IPS-15b (cell line): ENCODE measurements at regions not wholly inside any gene's neighbourhood (a gene's known extent, or its start where the extent isn't known, plus 50 kb on each side); places are given as distances from the start of the nearest gene placed in this dataset.

Source experiments
- H3K27me3 ChIP-seq: one replicate; pipeline ENCODE4 v1.6.1; 2013; ENCODE audit warnings: low read length; ENCODE audit not compliant: control insufficient read depth, insufficient read depth
- H3K36me3 ChIP-seq: one replicate; pipeline ENCODE4 v1.6.1; 2013; ENCODE audit warnings: low read length; ENCODE audit not compliant: control insufficient read depth, insufficient read depth
- H3K4me1 ChIP-seq: one replicate; pipeline ENCODE4 v1.6.1; 2013; ENCODE audit warnings: mild to moderate bottlenecking, low read length; ENCODE audit not compliant: control insufficient read depth, insufficient read depth
- H3K4me3 ChIP-seq: one replicate; pipeline ENCODE4 v1.5.1; 2013; ENCODE audit warnings: low read depth, low read length
- H3K9ac ChIP-seq: one replicate; pipeline ENCODE4 v1.6.1; 2013; ENCODE audit warnings: low read depth, mild to moderate bottlenecking, low read length
- H3K9me3 ChIP-seq: one replicate; pipeline ENCODE4 v1.6.1; 2013; ENCODE audit warnings: mild to moderate bottlenecking, low read length; ENCODE audit not compliant: control insufficient read depth, insufficient read depth

DNA sequence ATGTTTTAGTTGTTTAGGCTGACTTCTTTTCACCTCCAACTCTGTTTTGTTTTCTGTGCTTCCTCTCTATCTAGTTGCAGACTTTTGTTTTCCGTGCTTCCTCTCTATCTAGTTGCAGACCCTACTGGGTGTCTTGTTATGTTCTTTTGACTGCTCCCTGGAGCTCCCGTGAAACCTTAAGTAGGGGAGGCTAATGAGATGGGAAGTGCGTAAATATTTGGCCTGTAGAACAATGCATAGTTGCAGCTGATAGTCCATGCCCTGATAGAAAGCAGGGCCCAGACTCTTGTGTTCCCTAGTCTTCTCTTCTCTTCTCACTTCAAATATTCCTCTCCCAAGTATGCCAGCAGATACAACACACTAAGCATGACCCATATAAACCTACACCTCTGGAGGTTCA is 757.0 kb downstream of the BRINP1 start:
- Histone ChIP-seq H3K9me3 (no peaks in the 10 kb centered on the region), H3K9ac (no peak overlapping the region), H3K4me1 (no peaks in the 10 kb centered on the region), H3K36me3 (no peaks in the 10 kb centered on the region), H3K27me3 (no peaks in the 10 kb centered on the region), H3K4me3 (no peak overlapping the region)

DNA sequence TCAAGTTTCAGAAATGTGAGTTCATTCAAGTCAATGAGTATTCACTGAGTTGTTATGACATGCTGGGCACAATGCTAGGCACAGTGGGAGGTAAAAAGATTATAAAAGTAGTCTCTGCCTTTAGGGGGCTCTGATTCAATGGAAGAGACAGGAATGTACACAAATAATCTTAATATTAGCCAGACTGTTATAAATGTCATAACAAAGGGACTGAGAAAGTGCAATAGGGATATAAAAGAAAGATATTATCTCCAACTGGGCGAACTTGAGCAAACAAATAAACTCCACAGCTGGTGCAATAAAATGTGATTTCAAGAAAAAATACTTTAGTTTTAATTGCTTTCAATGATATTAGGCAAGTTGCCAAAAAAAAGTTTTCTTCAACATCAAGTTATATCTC is 755.2 kb downstream of the BRINP1 start:
- H3K4me3 ChIP-seq, result no peak overlapping the region
- H3K27me3 ChIP-seq, result no peaks in the 10 kb centered on the region
- no peaks in the 10 kb centered on the region for H3K4me1 ChIP-seq
- H3K9ac ChIP-seq, result no peak overlapping the region
- no peaks in the 10 kb centered on the region for H3K9me3 ChIP-seq
- no peaks in the 10 kb centered on the region for H3K36me3 ChIP-seq

DNA sequence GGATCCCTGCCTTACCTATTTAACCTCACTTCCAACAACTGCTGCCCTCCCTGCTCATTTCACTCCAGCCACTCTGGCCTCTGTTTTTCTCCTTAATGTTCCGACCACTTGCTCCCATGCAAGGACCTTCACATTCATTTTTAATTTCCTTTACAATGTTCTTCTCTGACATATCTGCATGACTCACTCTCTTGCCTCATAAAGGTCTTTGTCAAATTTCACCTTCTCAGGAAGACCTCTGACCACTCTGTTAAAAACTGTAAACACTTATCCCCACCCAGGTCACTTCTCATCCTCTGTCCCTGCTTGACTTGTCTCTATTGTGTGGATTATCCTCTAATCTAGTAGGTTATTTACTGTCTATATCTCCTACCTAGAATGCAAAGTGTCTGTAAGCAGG is 751.2 kb downstream of the BRINP1 start:
- no peaks in the 10 kb centered on the region for H3K9me3 ChIP-seq
- H3K4me3 ChIP-seq, result no peak overlapping the region
- no peaks in the 10 kb centered on the region for H3K36me3 ChIP-seq
- no peaks in the 10 kb centered on the region for H3K4me1 ChIP-seq
- H3K27me3 ChIP-seq, result no peaks in the 10 kb centered on the region
- H3K9ac ChIP-seq, result no peak overlapping the region

GRCh38 chr9:118618849-118619248 is 750.4 kb downstream of the BRINP1 start:
- Histone ChIP-seq H3K36me3 (no peaks in the 10 kb centered on the region), H3K27me3 (no peaks in the 10 kb centered on the region), H3K4me1 (no peaks in the 10 kb centered on the region), H3K9me3 (no peaks in the 10 kb centered on the region), H3K9ac (no peak overlapping the region), H3K4me3 (no peak overlapping the region)

GRCh38 chr9:118624608-118625007 is 744.6 kb downstream of the BRINP1 start:
- Histone ChIP-seq H3K4me1 (no peaks in the 10 kb centered on the region), H3K27me3 (no peaks in the 10 kb centered on the region), H3K36me3 (no peaks in the 10 kb centered on the region), H3K4me3 (no peak overlapping the region), H3K9me3 (no peaks in the 10 kb centered on the region), H3K9ac (no peak overlapping the region)

- Histone ChIP-seq H3K4me3 (no peak overlapping the region), H3K4me1 (no peaks in the 10 kb centered on the region), H3K36me3 (no peaks in the 10 kb centered on the region), H3K9ac (no peak overlapping the region), H3K27me3 (no peaks in the 10 kb centered on the region), H3K9me3 (no peaks in the 10 kb centered on the region)
Observed at GRCh38 chr9:118630079-118630478, 739.2 kb downstream of the BRINP1 start.

- Histone ChIP-seq H3K4me3 (no peak overlapping the region), H3K9me3 (no peaks in the 10 kb centered on the region), H3K27me3 (no peaks in the 10 kb centered on the region), H3K36me3 (no peaks in the 10 kb centered on the region), H3K4me1 (no peaks in the 10 kb centered on the region), H3K9ac (no peak overlapping the region)
Observed at GRCh38 chr9:118630931-118631595, 738.2 kb downstream of the BRINP1 start.

GRCh38 chr9:118631956-118632355 is 737.3 kb downstream of the BRINP1 start:
- Histone ChIP-seq H3K9me3 (no peaks in the 10 kb centered on the region), H3K9ac (no peak overlapping the region), H3K27me3 (no peaks in the 10 kb centered on the region), H3K4me3 (no peak overlapping the region), H3K36me3 (no peaks in the 10 kb centered on the region), H3K4me1 (no peaks in the 10 kb centered on the region)

GRCh38 chr9:118635416-118635815 is 733.8 kb downstream of the BRINP1 start:
- no peaks in the 10 kb centered on the region for H3K27me3 ChIP-seq
- H3K4me3 ChIP-seq, result no peak overlapping the region
- H3K9me3 ChIP-seq, result no peaks in the 10 kb centered on the region
- no peak overlapping the region for H3K9ac ChIP-seq
- H3K4me1 ChIP-seq, result no peaks in the 10 kb centered on the region
- no peaks in the 10 kb centered on the region for H3K36me3 ChIP-seq

DNA sequence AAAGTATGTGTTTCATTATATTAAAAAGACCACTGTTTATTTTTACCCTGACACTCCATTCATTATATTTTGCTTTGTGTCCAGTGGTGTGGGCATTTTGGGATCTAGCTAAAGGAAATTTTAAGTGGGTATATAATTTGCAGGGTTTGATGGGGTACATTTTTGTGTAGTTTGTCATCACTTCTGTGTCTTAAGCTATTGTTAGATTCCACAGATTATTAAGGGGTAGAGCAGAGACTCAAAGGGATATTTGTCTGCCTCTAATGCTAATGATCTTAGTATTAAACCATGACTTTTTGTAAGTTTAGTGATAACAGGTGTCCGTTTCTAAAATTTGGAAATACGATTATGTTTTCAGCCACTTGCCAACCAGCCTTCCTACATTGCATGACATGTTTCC is 731.6 kb downstream of the BRINP1 start:
- no peaks in the 10 kb centered on the region for H3K36me3 ChIP-seq
- no peaks in the 10 kb centered on the region for H3K9me3 ChIP-seq
- no peak overlapping the region for H3K4me3 ChIP-seq
- H3K9ac ChIP-seq, result no peak overlapping the region
- H3K27me3 ChIP-seq, result no peaks in the 10 kb centered on the region
- H3K4me1 ChIP-seq, result no peaks in the 10 kb centered on the region

- no peak overlapping the region for H3K4me3 ChIP-seq
- H3K4me1 ChIP-seq, result no peaks in the 10 kb centered on the region
- H3K9me3 ChIP-seq, result no peaks in the 10 kb centered on the region
Observed at GRCh38 chr9:118640836-118641560, 728.2 kb downstream of the BRINP1 start.

GRCh38 chr9:118643118-118643517 is 726.1 kb downstream of the BRINP1 start:
- no peak overlapping the region for H3K4me3 ChIP-seq
- H3K4me1 ChIP-seq, result no peaks in the 10 kb centered on the region
- no peaks in the 10 kb centered on the region for H3K27me3 ChIP-seq
- H3K9me3 ChIP-seq, result no peaks in the 10 kb centered on the region
- H3K36me3 ChIP-seq, result no peaks in the 10 kb centered on the region
- H3K9ac ChIP-seq, result no peak overlapping the region

More at GRCh38 chr9:118640836-118641560, 728.2 kb downstream of the BRINP1 start:
- Histone ChIP-seq H3K36me3 (no peaks in the 10 kb centered on the region), H3K27me3 (no peaks in the 10 kb centered on the region), H3K9ac (no peak overlapping the region)
